H1 (cell line): ENCODE measurements at regions not wholly inside any gene's neighbourhood (a gene's known extent, or its start where the extent isn't known, plus 50 kb on each side); places are given as distances from the start of the nearest gene placed in this dataset.

Experiments
- CTCF ChIP-seq, 3 experiments: IDR thresholded peaks; 1 replicate in 2 of 3; 2 replicates in 1 of 3; pipeline versions ENCODE4 v1.5.1 to v1.6.1; 2011; ENCODE audit warnings: low read length in 3 of 3, mild to moderate bottlenecking in 3 of 3, inconsistent platforms in 2 of 3, low read depth in 1 of 3, moderate library complexity in 1 of 3; ENCODE audit not compliant: insufficient read depth in 1 of 3; ENCODE audit errors: control extremely low read depth in 1 of 3
- EP300 ChIP-seq, 2 experiments: IDR thresholded peaks; 1 replicate in 1 of 2; 2 replicates in 1 of 2; pipeline ENCODE4 v1.6.1; 2011 to 2012; ENCODE audit warnings: low read depth in 2 of 2, low read length in 2 of 2, mild to moderate bottlenecking in 2 of 2, borderline replicate concordance in 1 of 2, inconsistent platforms in 1 of 2, moderate library complexity in 1 of 2
- EZH2 ChIP-seq: fragments of 200-600 bp; sonication (generic); IDR thresholded peaks from 2 replicates; pipeline ENCODE4 v1.7.1; 2012; ENCODE audit warnings: low read depth, mild to moderate bottlenecking, moderate library complexity, low read length, inconsistent platforms; ENCODE audit not compliant: severe bottlenecking
- GTF2F1 ChIP-seq: IDR thresholded peaks from 2 replicates; pipeline ENCODE4 v1.6.1; 2012; ENCODE audit warnings: low read depth, low read length, improper control_type of control experiment, borderline replicate concordance
- PHF8 ChIP-seq: fragments of 200-600 bp; sonication (generic); conservative IDR thresholded peaks from 2 replicates; pipeline ENCODE4 v1.7.1; 2012; ENCODE audit warnings: low read depth, mild to moderate bottlenecking, inconsistent platforms, low read length, moderate library complexity
- POLR2A ChIP-seq, 2 experiments: IDR thresholded peaks; 1 replicate in 1 of 2; 2 replicates in 1 of 2; pipeline ENCODE4 v1.6.1; 2011; ENCODE audit warnings: low read depth in 2 of 2, low read length in 2 of 2, mild to moderate bottlenecking in 2 of 2; ENCODE audit errors: control extremely low read depth in 1 of 2
- POLR2AphosphoS5 ChIP-seq: IDR thresholded peaks from 2 replicates; pipeline ENCODE4 v1.6.1; 2011; ENCODE audit warnings: low read depth, low read length
- RBBP5 ChIP-seq: IDR thresholded peaks from 2 replicates; pipeline ENCODE4 v1.7.1; 2012; ENCODE audit warnings: low read depth, mild to moderate bottlenecking, inconsistent platforms, low read length, moderate library complexity, borderline replicate concordance
- SP1 ChIP-seq: IDR thresholded peaks from 2 replicates; pipeline ENCODE4 v1.6.1; 2011; ENCODE audit warnings: low read depth, low read length
- SP4 ChIP-seq: IDR thresholded peaks from 2 replicates; pipeline ENCODE4 v1.6.1; 2012; ENCODE audit warnings: low read length, inconsistent platforms
- SRF ChIP-seq: IDR thresholded peaks from 2 replicates; pipeline ENCODE4 v1.6.1; 2011; ENCODE audit warnings: mild to moderate bottlenecking, low read depth, low read length, moderate library complexity
- SUZ12 ChIP-seq: fragments of 200-600 bp; sonication (generic); IDR thresholded peaks from 2 replicates; pipeline ENCODE4 v1.6.1; 2012; ENCODE audit warnings: mild to moderate bottlenecking, inconsistent platforms, low read length, moderate library complexity, mixed read lengths

DNA sequence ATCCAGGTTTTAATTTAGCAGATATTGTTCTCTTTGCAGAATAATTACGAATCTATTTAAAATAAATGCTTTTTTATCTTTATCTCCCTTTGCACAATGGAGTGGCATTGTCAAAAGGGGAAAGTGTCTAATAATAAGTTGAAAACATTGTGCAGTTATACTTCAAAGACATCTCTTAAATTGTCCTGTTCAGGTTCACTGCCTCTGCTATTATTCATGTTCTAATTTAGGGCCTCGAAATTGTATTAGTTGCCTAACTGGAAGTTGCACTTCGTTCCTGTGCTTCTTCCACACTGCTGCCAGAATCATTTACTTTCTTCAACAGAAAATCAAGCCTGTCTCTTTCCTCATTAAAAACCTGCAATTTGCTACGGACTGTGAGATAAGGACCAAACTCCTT is 150.5 kb upstream of the SPRY1 start:
- TF ChIP-seq CTCF (IDR thresholded peaks at IDR 0.05; ENCODE audit: control extremely low read depth in 1 of 3, insufficient read depth in 1 of 3, low read depth in 1 of 3, low read length in 3 of 3) (no peak), SP4 (no peak), POLR2A (IDR thresholded peaks at IDR 0.05; ENCODE audit: control extremely low read depth in 1 of 2, low read depth in 2 of 2, low read length in 2 of 2) (no peak), EZH2 (no peak), RBBP5 (no peak), PHF8 (no peak), POLR2AphosphoS5 (no peak), GTF2F1 (no peak), SUZ12 (no peak), SP1 (no peak), EP300 (IDR thresholded peaks at IDR 0.05; ENCODE audit: borderline replicate concordance in 1 of 2, low read depth in 2 of 2, low read length in 2 of 2) (no peak), SRF (no peak)
